K562 (cell line): ENCODE measurements at regions not wholly inside any gene's neighbourhood (a gene's known extent, or its start where the extent isn't known, plus 50 kb on each side); places are given as distances from the start of the nearest gene placed in this dataset.

Source experiments
- ATAC-seq: fragments of 200-7000 bp; cut with Tn5 transposase; 3 replicates; pipeline ENCODE4 v1.9.1; 2020; ENCODE audit warnings: moderate library complexity
- BruUV-seq: library from RNA; stranded (reverse); fragments of 400-500 nt; replicated peaks from 2 replicates; lab custom pipeline; 2021; lab: Mats Ljungman, UMichigan
- CTCF ChIA-PET: fragments of 300-600 bp; formaldehyde crosslinking; extraction: SDS; loops from one replicate; lab custom pipeline; 2021; ENCODE audit warnings: low intra/inter-chr PET ratio; lab: Yijun Ruan, JAX
- POLR2A ChIA-PET: fragments of 300-600, 350-650 bp; sonication (Branson Sonifier 250); formaldehyde crosslinking; extraction: SDS; loops from one replicate; lab custom pipeline; 2021; ENCODE audit warnings: antibody characterized with exemption, inconsistent platforms; lab: Yijun Ruan, JAX
- DNase-seq, 4 experiments: peaks; one replicate each; pipeline versions ENCODE4 v3.0.0 to v3.0.0-alpha.2; 2011 to 2018; ENCODE audit warnings: low spot score in 3 of 4, mixed read lengths in 3 of 4; ENCODE audit errors: extremely low read depth in 1 of 4
- FAIRE-seq: peaks from 2 replicates; lab custom pipeline; 2011; peaks lifted over from hg19 to GRCh38; lab: Jason Lieb, UNC
- H2AFZ ChIP-seq: 2 replicates; pipeline ENCODE4 v1.6.0; 2011; ENCODE audit warnings: low read depth, low read length, control low read depth, inconsistent platforms
- H3K27ac ChIP-seq: fragments of 200-600 bp; 3 replicates; pipeline ENCODE4 v1.8.0; 2011; ENCODE audit warnings: low read depth, mild to moderate bottlenecking, control low read depth, inconsistent platforms, low read length, moderate library complexity, mixed read lengths; ENCODE audit errors: extremely low read depth
- H3K27me3 ChIP-seq, 2 experiments: fragments of 300-600 bp in 1 of 2; 2 replicates in 1 of 2; 3 replicates in 1 of 2; pipeline versions ENCODE4 v1.6.0 to v1.8.0; 2011; ENCODE audit warnings: inconsistent platforms in 2 of 2, low read length in 2 of 2, mild to moderate bottlenecking in 1 of 2, mixed read lengths in 1 of 2, moderate library complexity in 1 of 2; ENCODE audit not compliant: control insufficient read depth in 2 of 2, insufficient read depth in 2 of 2
- H3K36me3 ChIP-seq: fragments of 300-600 bp; 3 replicates; pipeline ENCODE4 v1.8.0; 2011; ENCODE audit warnings: mild to moderate bottlenecking, low read length, inconsistent platforms; ENCODE audit not compliant: control insufficient read depth, insufficient read depth
- H3K4me1 ChIP-seq, 2 experiments: fragments of 200-600 bp in 1 of 2; replicated peaks in 1 of 2; 2 replicates in 1 of 2; 3 replicates in 1 of 2; pipeline versions ENCODE4 v1.5.1 to v1.8.0; 2011; ENCODE audit warnings: inconsistent platforms in 2 of 2, low read length in 2 of 2, mild to moderate bottlenecking in 1 of 2, mixed read lengths in 1 of 2, moderate library complexity in 1 of 2; ENCODE audit not compliant: control insufficient read depth in 2 of 2, insufficient read depth in 2 of 2
- H3K4me2 ChIP-seq: 2 replicates; pipeline ENCODE4 v1.6.1; 2011; ENCODE audit warnings: low read length, control low read depth, inconsistent platforms, mixed read lengths; ENCODE audit not compliant: insufficient read depth
- H3K4me3 ChIP-seq: fragments of 200-600 bp; sonication (generic), shearing (Covaris generic); 2 replicates; pipeline ENCODE4 v1.5.1; 2016; ENCODE audit warnings: control low read depth, inconsistent platforms
- H3K79me2 ChIP-seq: fragments of 200-600 bp; 3 replicates; pipeline ENCODE4 v1.8.0; 2011; ENCODE audit warnings: low read length, inconsistent platforms; ENCODE audit not compliant: control insufficient read depth, insufficient read depth
- H3K9ac ChIP-seq, 2 experiments: 2 replicates each; pipeline versions ENCODE4 v1.6.0 to v1.6.1; 2011; ENCODE audit warnings: low read depth in 2 of 2, low read length in 2 of 2, control low read depth in 1 of 2, inconsistent platforms in 1 of 2, mild to moderate bottlenecking in 1 of 2, mixed read lengths in 1 of 2; ENCODE audit not compliant: insufficient read depth in 1 of 2
- H3K9me1 ChIP-seq: one replicate; pipeline ENCODE4 v1.6.0; 2011; ENCODE audit warnings: inconsistent platforms, mild to moderate bottlenecking, low read length, moderate library complexity; ENCODE audit not compliant: control insufficient read depth, insufficient read depth
- H3K9me3 ChIP-seq: replicated peaks from 2 replicates; pipeline ENCODE4 v1.5.1; 2011; ENCODE audit warnings: low read depth, low read length, inconsistent platforms; ENCODE audit not compliant: control insufficient read depth, insufficient read depth
- H4K20me1 ChIP-seq: replicated peaks from 2 replicates; pipeline ENCODE4 v1.6.1; 2011; ENCODE audit warnings: low read length, inconsistent platforms, mixed read lengths; ENCODE audit not compliant: control insufficient read depth, insufficient read depth
- ARNT ChIP-seq, 2 experiments: fragments of 450-650 bp; IDR thresholded peaks; 2 replicates each; pipeline ENCODE4 v1.6.1; 2016; ENCODE audit warnings: mild to moderate bottlenecking in 1 of 2
- BRD4 ChIP-seq: fragments of 200-600 bp; sonication (generic); IDR thresholded peaks from 2 replicates; pipeline ENCODE4 v1.6.1; 2017; ENCODE audit warnings: inconsistent platforms
- HMG20A ChIP-seq: fragments of 450-650 bp; formaldehyde crosslinking; conservative IDR thresholded peaks from 2 replicates; pipeline ENCODE4 v1.4.0; 2020; ENCODE audit warnings: mild to moderate bottlenecking, mixed read lengths
- JUN ChIP-seq, 2 experiments: sonication (generic) in 1 of 2; formaldehyde crosslinking in 1 of 2; IDR thresholded peaks; 2 replicates each; pipeline versions ENCODE4 v1.6.1 to v1.8.0; 2012 to 2022; ENCODE audit warnings: borderline replicate concordance in 2 of 2, mild to moderate bottlenecking in 2 of 2, improper control_type of control experiment in 1 of 2, low read depth in 1 of 2, low read length in 1 of 2, missing genetic modification reagents in 1 of 2
- LEF1 ChIP-seq: fragments of 450-650 bp; IDR thresholded peaks from 2 replicates; pipeline ENCODE4 v1.6.1; 2016; ENCODE audit warnings: mild to moderate bottlenecking
- MECOM ChIP-seq: fragments of 250-450 bp; sonication (Bioruptor Pico); IDR thresholded peaks from 2 replicates; pipeline ENCODE4 v1.8.0; 2022; ENCODE audit warnings: inconsistent platforms
- PHF8 ChIP-seq: fragments of 200-600 bp; sonication (generic); IDR thresholded peaks from 2 replicates; pipeline ENCODE4 v1.6.1; 2012; ENCODE audit warnings: mixed run types, mild to moderate bottlenecking, inconsistent platforms, low read length, moderate library complexity, borderline replicate concordance
- PML ChIP-seq: IDR thresholded peaks from 2 replicates; pipeline ENCODE4 v1.6.1; 2012; ENCODE audit warnings: low read length, inconsistent platforms
- PTTG1 ChIP-seq: fragments of 450-650 bp; IDR thresholded peaks from 2 replicates; pipeline ENCODE4 v1.6.1; 2016; ENCODE audit warnings: low read depth, mild to moderate bottlenecking, missing genetic modification characterization, missing compliant biosample characterization
- RCOR1 ChIP-seq, 2 experiments: IDR thresholded peaks; 2 replicates each; pipeline ENCODE4 v1.6.1; 2012; ENCODE audit warnings: low read depth in 2 of 2, low read length in 2 of 2, borderline replicate concordance in 1 of 2, improper control_type of control experiment in 1 of 2
- ZFX ChIP-seq: sonication (generic); formaldehyde crosslinking; IDR thresholded peaks from 2 replicates; pipeline ENCODE4 v1.8.0; 2022; ENCODE audit warnings: mild to moderate bottlenecking, missing genetic modification reagents, moderate library complexity
- ZNF431 ChIP-seq: sonication (generic); formaldehyde crosslinking; IDR thresholded peaks from 2 replicates; pipeline ENCODE4 v1.8.0; 2022; ENCODE audit warnings: mild to moderate bottlenecking, missing genetic modification reagents
- WGBS: fragments of 100-300 bp; shearing (Covaris generic); methylation state at CpG from one replicate; pipeline ENCODE4 v1.1.6; 2016; ENCODE audit warnings: low coverage, mixed read lengths; ENCODE audit not compliant: insufficient coverage; ENCODE audit errors: missing lambda C conversion rate; 5-methylcytosine and 5-hydroxymethylcytosine counted together
- in situ Hi-C: fragments of 300-500 bp; cut with MboI; formaldehyde crosslinking; loops from 4 replicates; pipeline ENCODE4 v1.15.0; 2018; ENCODE audit warnings: inconsistent platforms, mixed read lengths
- intact Hi-C: fragments of 100-400 bp; cut with micrococcal nuclease; formaldehyde crosslinking; loops from 2 replicates; pipeline ENCODE4 v1.14.2; 2022
- TF ChIP-seq, protein P1 (sequence below): fragments of 250-450 bp; sonication (Bioruptor Pico); IDR thresholded peaks from 2 replicates; pipeline ENCODE4 v1.4.0; 2020
- TF ChIP-seq, protein P2 (sequence below): fragments of 250-450 bp; sonication (Bioruptor Pico); IDR thresholded peaks from 2 replicates; pipeline ENCODE4 v1.4.0; 2020
- TF ChIP-seq, protein P3 (sequence below): fragments of 250-450 bp; sonication (Bioruptor Pico); IDR thresholded peaks from 2 replicates; pipeline ENCODE4 v1.5.0; 2022; ENCODE audit warnings: mild to moderate bottlenecking

- no peak for FAIRE-seq
- WGBS, result 0% methylated on average over 3 of the region's 3 CpGs
- BruUV-seq, result no TSS peak
- no peak for TF ChIP-seq RCOR1 (IDR thresholded peaks at IDR 0.05; ENCODE audit: borderline replicate concordance in 1 of 2, low read depth in 2 of 2, low read length in 2 of 2)
- TF ChIP-seq MECOM (CRISPR knock-in tag), result no peak
- TF ChIP-seq PML, result no peak
- TF ChIP-seq ZFX (CRISPR knock-in tag), result no peak
- TF ChIP-seq PTTG1 (tag), result no peak
- TF ChIP-seq, protein P1, sequence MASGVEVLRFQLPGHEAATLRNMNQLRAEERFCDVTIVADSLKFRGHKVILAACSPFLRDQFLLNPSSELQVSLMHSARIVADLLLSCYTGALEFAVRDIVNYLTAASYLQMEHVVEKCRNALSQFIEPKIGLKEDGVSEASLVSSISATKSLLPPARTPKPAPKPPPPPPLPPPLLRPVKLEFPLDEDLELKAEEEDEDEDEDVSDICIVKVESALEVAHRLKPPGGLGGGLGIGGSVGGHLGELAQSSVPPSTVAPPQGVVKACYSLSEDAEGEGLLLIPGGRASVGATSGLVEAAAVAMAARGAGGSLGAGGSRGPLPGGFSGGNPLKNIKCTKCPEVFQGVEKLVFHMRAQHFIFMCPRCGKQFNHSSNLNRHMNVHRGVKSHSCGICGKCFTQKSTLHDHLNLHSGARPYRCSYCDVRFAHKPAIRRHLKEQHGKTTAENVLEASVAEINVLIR, result no peak
- TF ChIP-seq, protein P2, sequence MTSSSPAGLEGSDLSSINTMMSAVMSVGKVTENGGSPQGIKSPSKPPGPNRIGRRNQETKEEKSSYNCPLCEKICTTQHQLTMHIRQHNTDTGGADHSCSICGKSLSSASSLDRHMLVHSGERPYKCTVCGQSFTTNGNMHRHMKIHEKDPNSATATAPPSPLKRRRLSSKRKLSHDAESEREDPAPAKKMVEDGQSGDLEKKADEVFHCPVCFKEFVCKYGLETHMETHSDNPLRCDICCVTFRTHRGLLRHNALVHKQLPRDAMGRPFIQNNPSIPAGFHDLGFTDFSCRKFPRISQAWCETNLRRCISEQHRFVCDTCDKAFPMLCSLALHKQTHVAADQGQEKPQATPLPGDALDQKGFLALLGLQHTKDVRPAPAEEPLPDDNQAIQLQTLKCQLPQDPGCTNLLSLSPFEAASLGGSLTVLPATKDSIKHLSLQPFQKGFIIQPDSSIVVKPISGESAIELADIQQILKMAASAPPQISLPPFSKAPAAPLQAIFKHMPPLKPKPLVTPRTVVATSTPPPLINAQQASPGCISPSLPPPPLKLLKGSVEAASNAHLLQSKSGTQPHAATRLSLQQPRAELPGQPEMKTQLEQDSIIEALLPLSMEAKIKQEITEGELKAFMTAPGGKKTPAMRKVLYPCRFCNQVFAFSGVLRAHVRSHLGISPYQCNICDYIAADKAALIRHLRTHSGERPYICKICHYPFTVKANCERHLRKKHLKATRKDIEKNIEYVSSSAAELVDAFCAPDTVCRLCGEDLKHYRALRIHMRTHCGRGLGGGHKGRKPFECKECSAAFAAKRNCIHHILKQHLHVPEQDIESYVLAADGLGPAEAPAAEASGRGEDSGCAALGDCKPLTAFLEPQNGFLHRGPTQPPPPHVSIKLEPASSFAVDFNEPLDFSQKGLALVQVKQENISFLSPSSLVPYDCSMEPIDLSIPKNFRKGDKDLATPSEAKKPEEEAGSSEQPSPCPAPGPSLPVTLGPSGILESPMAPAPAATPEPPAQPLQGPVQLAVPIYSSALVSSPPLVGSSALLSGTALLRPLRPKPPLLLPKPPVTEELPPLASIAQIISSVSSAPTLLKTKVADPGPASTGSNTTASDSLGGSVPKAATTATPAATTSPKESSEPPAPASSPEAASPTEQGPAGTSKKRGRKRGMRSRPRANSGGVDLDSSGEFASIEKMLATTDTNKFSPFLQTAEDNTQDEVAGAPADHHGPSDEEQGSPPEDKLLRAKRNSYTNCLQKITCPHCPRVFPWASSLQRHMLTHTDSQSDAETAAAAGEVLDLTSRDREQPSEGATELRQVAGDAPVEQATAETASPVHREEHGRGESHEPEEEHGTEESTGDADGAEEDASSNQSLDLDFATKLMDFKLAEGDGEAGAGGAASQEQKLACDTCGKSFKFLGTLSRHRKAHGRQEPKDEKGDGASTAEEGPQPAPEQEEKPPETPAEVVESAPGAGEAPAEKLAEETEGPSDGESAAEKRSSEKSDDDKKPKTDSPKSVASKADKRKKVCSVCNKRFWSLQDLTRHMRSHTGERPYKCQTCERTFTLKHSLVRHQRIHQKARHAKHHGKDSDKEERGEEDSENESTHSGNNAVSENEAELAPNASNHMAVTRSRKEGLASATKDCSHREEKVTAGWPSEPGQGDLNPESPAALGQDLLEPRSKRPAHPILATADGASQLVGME, result no peak
- no peak for TF ChIP-seq ZNF431 (CRISPR knock-in tag)
- TF ChIP-seq LEF1, result no peak
- no peak for TF ChIP-seq ARNT (IDR thresholded peaks at IDR 0.05)
- no peak for TF ChIP-seq BRD4
- TF ChIP-seq, protein P3, sequence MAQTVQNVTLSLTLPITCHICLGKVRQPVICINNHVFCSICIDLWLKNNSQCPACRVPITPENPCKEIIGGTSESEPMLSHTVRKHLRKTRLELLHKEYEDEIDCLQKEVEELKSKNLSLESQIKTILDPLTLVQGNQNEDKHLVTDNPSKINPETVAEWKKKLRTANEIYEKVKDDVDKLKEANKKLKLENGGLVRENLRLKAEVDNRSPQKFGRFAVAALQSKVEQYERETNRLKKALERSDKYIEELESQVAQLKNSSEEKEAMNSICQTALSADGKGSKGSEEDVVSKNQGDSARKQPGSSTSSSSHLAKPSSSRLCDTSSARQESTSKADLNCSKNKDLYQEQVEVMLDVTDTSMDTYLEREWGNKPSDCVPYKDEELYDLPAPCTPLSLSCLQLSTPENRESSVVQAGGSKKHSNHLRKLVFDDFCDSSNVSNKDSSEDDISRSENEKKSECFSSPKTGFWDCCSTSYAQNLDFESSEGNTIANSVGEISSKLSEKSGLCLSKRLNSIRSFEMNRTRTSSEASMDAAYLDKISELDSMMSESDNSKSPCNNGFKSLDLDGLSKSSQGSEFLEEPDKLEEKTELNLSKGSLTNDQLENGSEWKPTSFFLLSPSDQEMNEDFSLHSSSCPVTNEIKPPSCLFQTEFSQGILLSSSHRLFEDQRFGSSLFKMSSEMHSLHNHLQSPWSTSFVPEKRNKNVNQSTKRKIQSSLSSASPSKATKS (CRISPR knock-in tag), result no peak
- TF ChIP-seq JUN (IDR thresholded peaks at IDR 0.05; ENCODE audit: borderline replicate concordance, low read depth, low read length), result no peak
- TF ChIP-seq JUN (CRISPR knock-in tag; IDR thresholded peaks at IDR 0.05; ENCODE audit: borderline replicate concordance), result no peak
- no peak for TF ChIP-seq HMG20A
- TF ChIP-seq PHF8, result no peak
These were observed 577.0 kb downstream of the CDH26 start for GRCh38 chr20:60535211-60535610.

More at GRCh38 chr20:60535211-60535610, 577.0 kb downstream of the CDH26 start:
- H4K20me1 ChIP-seq, result no peaks in the 10 kb centered on the region
- no peak overlapping the region for H2AFZ ChIP-seq
- H3K4me3 ChIP-seq, result no peak overlapping the region
- H3K4me2 ChIP-seq, result no peak overlapping the region
- no peaks in the 10 kb centered on the region for H3K79me2 ChIP-seq
- POLR2A ChIA-PET, result interaction anchor here (0.8 kb wide), 1 partner anchor 649 kb away, joined by 3 read pairs; no protein-coding TSS in a partner anchor
- intact Hi-C loops, result no loop called here
- no peaks in the 10 kb centered on the region for H3K9me3 ChIP-seq
- no peaks in the 10 kb centered on the region for H3K27me3 ChIP-seq
- no peaks in the 10 kb centered on the region for H3K4me1 ChIP-seq
- in situ Hi-C loops, result no loop called here
- H3K36me3 ChIP-seq, result no peaks in the 10 kb centered on the region
- CTCF ChIA-PET, result no interaction called here
- no peak overlapping the region for H3K27ac ChIP-seq
- DNase-seq (no peak), ATAC-seq (no peak)
- no peaks in the 10 kb centered on the region for H3K9me1 ChIP-seq
- no peak overlapping the region for H3K9ac ChIP-seq
